HG02678 (cell line): ENCODE measurements at regions not wholly inside any gene's neighbourhood (a gene's known extent, or its start where the extent isn't known, plus 50 kb on each side); places are given as distances from the start of the nearest gene placed in this dataset.

ENCODE experiments used
- ATAC-seq: cut with Tn5 transposase; IDR thresholded peaks from one replicate; pipeline ENCODE4 v1.9.1; 2021; ENCODE audit warnings: mild to moderate bottlenecking, moderate library complexity; ENCODE audit not compliant: unreplicated experiment

DNA sequence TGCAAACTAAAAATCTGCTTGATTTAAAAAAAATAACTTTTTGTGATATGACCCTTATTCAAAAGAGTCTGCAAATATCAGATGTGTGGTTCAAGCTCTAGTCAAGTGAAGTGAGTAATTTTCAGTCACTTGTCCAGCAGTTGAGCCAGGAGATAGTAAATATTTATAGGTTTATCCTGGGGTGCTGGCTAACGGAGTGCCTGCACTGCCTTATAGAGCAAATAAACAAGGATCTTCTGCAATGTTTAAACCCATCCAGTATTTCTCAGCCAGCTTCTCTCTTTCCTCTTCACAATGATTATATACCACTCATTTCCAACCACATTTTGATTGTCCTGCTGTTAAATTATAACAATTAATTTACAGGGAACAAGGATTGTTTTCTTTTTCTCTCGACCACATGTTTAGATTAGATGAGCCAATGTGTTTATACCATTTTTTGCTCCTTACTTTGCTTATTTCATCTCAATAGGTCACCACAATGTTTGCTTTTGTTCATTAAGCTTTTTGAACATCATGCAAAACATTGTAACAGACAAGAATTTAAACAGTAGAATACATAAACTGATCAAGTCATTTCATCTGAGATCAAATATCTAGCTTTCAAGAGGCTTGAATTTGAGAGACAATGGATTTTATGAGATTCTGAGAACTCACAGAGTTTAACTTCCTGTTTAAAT, 60.3 kb upstream of the GREM2 start:
- ATAC-seq, result no peak

DNA sequence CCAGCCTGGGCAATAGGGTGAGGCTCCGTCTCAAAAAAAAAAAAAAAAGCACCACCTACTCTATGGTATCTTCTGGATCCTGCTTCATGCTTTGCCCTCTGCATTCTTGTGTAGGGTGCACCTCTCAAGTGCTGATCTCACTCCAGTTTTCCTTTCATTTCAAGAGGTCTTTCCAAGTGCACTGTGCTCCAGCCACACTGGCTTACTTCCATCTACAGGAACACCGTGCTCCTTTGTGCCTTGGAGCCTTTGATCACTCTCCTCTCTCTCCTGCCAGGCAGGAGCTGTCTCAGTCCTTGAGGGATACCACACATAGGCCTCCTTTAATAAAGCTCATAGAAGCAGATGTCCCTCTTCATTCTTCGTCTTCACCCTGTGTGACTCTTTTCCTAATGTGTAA, 55.4 kb upstream of the GREM2 start:
- no peak for ATAC-seq

DNA sequence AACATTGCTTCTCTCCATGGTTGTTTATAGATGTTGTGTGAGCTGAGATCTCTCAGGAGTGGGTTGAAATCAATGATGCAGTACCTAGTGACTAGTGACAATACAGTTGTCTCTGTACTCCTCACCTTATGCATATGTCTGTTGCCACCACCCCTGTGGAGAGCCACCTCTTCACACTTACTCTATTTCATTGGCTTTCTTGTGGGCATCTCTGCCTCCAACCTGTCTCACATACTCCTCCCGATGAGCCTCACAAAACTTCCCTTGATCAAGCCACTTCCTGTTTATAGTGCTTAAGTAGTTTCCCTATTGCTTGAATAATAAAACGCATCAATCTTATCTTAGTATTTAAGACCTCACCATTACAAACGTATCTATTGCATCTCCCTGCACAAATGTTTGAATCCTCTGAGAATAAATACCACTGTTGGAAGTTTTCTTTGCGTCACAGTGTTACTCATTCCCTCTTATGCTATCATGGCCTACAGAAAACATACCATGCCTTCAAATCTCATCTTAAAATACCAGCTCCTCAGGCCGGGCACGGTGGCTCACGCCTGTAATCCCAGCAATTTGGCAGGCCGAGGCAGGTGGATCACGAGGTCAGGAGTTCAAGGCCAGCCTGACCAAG, 54.7 kb upstream of the GREM2 start:
- ATAC-seq, result no peak

DNA sequence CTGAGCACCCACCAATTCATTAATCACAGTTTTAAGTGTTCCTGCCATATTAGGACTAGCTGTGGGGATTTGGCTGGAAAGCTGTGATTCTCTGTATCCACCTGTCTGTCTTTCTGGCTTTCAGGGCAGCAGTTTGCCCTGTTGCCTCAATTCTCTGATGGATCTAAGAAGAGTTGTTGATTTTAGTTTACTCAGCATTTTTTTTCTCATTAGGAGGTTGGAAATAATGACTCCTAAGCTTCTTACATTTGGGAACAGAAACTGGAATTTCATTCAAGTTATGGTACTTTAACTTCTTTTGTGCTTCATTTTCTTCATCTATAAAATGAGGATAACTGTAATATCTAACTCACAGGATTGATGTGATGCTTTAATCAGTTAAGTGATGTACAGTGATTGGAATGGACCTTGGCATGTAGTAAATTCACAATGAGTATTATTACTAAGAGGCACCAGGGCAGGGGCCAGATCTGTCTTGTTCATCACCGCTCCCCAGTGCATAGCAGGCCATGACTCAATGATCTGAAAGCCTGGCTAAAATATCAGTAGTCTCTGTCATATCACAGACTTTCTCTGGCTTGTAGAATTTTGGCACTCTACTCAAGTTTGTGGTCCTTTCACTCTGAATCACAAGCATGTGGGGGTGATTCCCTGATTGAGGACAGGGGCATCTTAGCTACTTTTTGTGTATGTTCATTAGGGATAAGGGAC, 51.4 kb upstream of the GREM2 start:
- ATAC-seq, result no peak
